IMR-90 (cell line): ENCODE measurements at regions not wholly inside any gene's neighbourhood (a gene's known extent, or its start where the extent isn't known, plus 50 kb on each side); places are given as distances from the start of the nearest gene placed in this dataset.

Experiments used
- ATAC-seq: fragments of 200-7000 bp; cut with Tn5 transposase; 2 replicates; pipeline ENCODE4 v1.9.1; 2020; ENCODE audit warnings: low read depth, mild to moderate bottlenecking, moderate library complexity
- BruUV-seq: library from RNA; stranded (reverse); fragments of 400-500 nt; replicated peaks from 2 replicates; lab custom pipeline; 2021; lab: Mats Ljungman, UMichigan
- CTCF ChIA-PET: fragments of 300-600 bp; formaldehyde crosslinking; extraction: SDS; loops from one replicate; lab custom pipeline; 2021; ENCODE audit warnings: antibody characterized with exemption; lab: Yijun Ruan, JAX
- POLR2A ChIA-PET: fragments of 300-600 bp; sonication (Branson Sonifier 250); formaldehyde crosslinking; loops from one replicate; lab custom pipeline; 2022; ENCODE audit warnings: antibody characterized with exemption; ENCODE audit not compliant: unreplicated experiment; lab: Charles Lee
- DNase-seq: peaks from one replicate; pipeline ENCODE4 v3.0.0; 2013
- H2AFZ ChIP-seq: replicated peaks from 2 replicates; pipeline ENCODE3; 2013; ENCODE audit warnings: low read length, mild to moderate bottlenecking; ENCODE audit not compliant: poor library complexity
- H2AK5ac ChIP-seq: 2 replicates; pipeline ENCODE4 v1.6.1; 2013; ENCODE audit warnings: low read depth, low read length, inconsistent platforms
- H2AK9ac ChIP-seq: replicated peaks from 2 replicates; pipeline ENCODE3; 2013; ENCODE audit warnings: mild to moderate bottlenecking, low read depth, low read length, moderate library complexity; ENCODE audit not compliant: poor library complexity
- H2BK120ac ChIP-seq: 2 replicates; pipeline ENCODE4 v1.6.1; 2013; ENCODE audit warnings: low read depth, low read length, inconsistent platforms
- H2BK15ac ChIP-seq: 3 replicates; pipeline ENCODE4 v1.6.1; 2013; ENCODE audit warnings: low read depth, low read length, inconsistent platforms
- H2BK20ac ChIP-seq: 2 replicates; pipeline ENCODE4 v1.6.1; 2013; ENCODE audit warnings: low read depth, mild to moderate bottlenecking, inconsistent platforms, low read length, moderate library complexity
- H2BK5ac ChIP-seq: 2 replicates; pipeline ENCODE4 v1.6.1; 2013; ENCODE audit warnings: mild to moderate bottlenecking, low read depth, low read length, inconsistent platforms; ENCODE audit not compliant: poor library complexity, severe bottlenecking
- H3K14ac ChIP-seq: replicated peaks from 2 replicates; pipeline ENCODE4 v1.6.1; 2013; ENCODE audit warnings: low read depth, low read length, inconsistent platforms
- H3K18ac ChIP-seq: 2 replicates; pipeline ENCODE4 v1.6.1; 2013; ENCODE audit warnings: low read depth, low read length, control low read depth
- H3K23ac ChIP-seq: 2 replicates; pipeline ENCODE4 v1.6.1; 2013; ENCODE audit warnings: low read depth, low read length, inconsistent platforms
- H3K27ac ChIP-seq: 2 replicates; pipeline ENCODE4 v1.5.1; 2013; ENCODE audit warnings: mild to moderate bottlenecking, control low read depth, low read length; ENCODE audit not compliant: insufficient read depth
- H3K27me3 ChIP-seq: 2 replicates; pipeline ENCODE4 v1.6.1; 2013; ENCODE audit warnings: low read length; ENCODE audit not compliant: control insufficient read depth, insufficient read depth
- H3K36me3 ChIP-seq: 2 replicates; pipeline ENCODE4 v1.6.1; 2013; ENCODE audit warnings: low read length, mixed read lengths; ENCODE audit not compliant: control insufficient read depth, insufficient read depth
- H3K4ac ChIP-seq: 2 replicates; pipeline ENCODE4 v1.6.1; 2013; ENCODE audit warnings: low read depth, low read length, inconsistent platforms
- H3K4me1 ChIP-seq: 2 replicates; pipeline ENCODE4 v1.6.1; 2013; ENCODE audit warnings: low read length, mixed read lengths; ENCODE audit not compliant: control insufficient read depth, insufficient read depth
- H3K4me2 ChIP-seq: 2 replicates; pipeline ENCODE4 v1.6.1; 2013; ENCODE audit warnings: low read depth, mild to moderate bottlenecking, control low read depth, low read length, moderate library complexity
- H3K4me3 ChIP-seq: 2 replicates; pipeline ENCODE4 v1.5.1; 2013; ENCODE audit warnings: low read depth, mild to moderate bottlenecking, control low read depth, low read length, moderate library complexity; ENCODE audit not compliant: insufficient read depth
- H3K56ac ChIP-seq: 2 replicates; pipeline ENCODE4 v1.6.1; 2013; ENCODE audit warnings: low read length, inconsistent platforms; ENCODE audit not compliant: insufficient read depth; ENCODE audit errors: extremely low read depth
- H3K79me1 ChIP-seq, 2 experiments: 2 replicates each; pipeline ENCODE4 v1.6.1; 2013; ENCODE audit warnings: low read length in 2 of 2, inconsistent platforms in 1 of 2, low read depth in 1 of 2
- H3K9ac ChIP-seq: 2 replicates; pipeline ENCODE4 v1.6.1; 2013; ENCODE audit warnings: low read depth, low read length, control low read depth
- H3K9me1 ChIP-seq: 2 replicates; pipeline ENCODE4 v1.6.1; 2013; ENCODE audit warnings: low read length, inconsistent platforms; ENCODE audit not compliant: insufficient read depth
- H3K9me3 ChIP-seq: 2 replicates; pipeline ENCODE4 v1.6.1; 2013; ENCODE audit warnings: low read length; ENCODE audit not compliant: control insufficient read depth, insufficient read depth
- H4K20me1 ChIP-seq: 2 replicates; pipeline ENCODE4 v1.6.1; 2013; ENCODE audit warnings: low read length, inconsistent platforms; ENCODE audit not compliant: insufficient read depth
- H4K5ac ChIP-seq: 2 replicates; pipeline ENCODE4 v1.6.1; 2013; ENCODE audit warnings: mild to moderate bottlenecking, low read depth, low read length, control low read depth
- H4K8ac ChIP-seq, 2 experiments: 2 replicates each; pipeline ENCODE4 v1.6.1; 2013; ENCODE audit warnings: low read depth in 2 of 2, low read length in 2 of 2, control low read depth in 1 of 2, inconsistent platforms in 1 of 2
- H4K91ac ChIP-seq: 2 replicates; pipeline ENCODE4 v1.6.1; 2013; ENCODE audit warnings: low read depth, low read length, inconsistent platforms; ENCODE audit not compliant: insufficient read depth
- BHLHE40 ChIP-seq: fragments of 150-350 bp; IDR thresholded peaks from 2 replicates; pipeline ENCODE4 v1.6.1; 2016; ENCODE audit warnings: mild to moderate bottlenecking, low read depth, low read length
- CEBPB ChIP-seq: IDR thresholded peaks from 2 replicates; pipeline ENCODE4 v1.6.1; 2012; ENCODE audit warnings: low read depth, low read length, improper control_type of control experiment
- CHD1 ChIP-seq: IDR thresholded peaks from 2 replicates; pipeline ENCODE4 v1.6.1; 2012; ENCODE audit warnings: low read depth, low read length, improper control_type of control experiment
- CTCF ChIP-seq: conservative IDR thresholded peaks from 2 replicates; pipeline ENCODE4 v1.5.1; 2012; ENCODE audit warnings: mild to moderate bottlenecking, low read depth, low read length, improper control_type of control experiment
- ELK1 ChIP-seq: fragments of 150-350 bp; IDR thresholded peaks from 2 replicates; pipeline ENCODE4 v1.6.1; 2016; ENCODE audit warnings: low read depth, mild to moderate bottlenecking, low read length, moderate library complexity, borderline replicate concordance
- FOS ChIP-seq: fragments of 150-350 bp; IDR thresholded peaks from 2 replicates; pipeline ENCODE4 v1.6.1; 2016; ENCODE audit warnings: low read depth, low read length
- MAFK ChIP-seq: IDR thresholded peaks from 2 replicates; pipeline ENCODE4 v1.6.1; 2012; ENCODE audit warnings: low read depth, low read length, improper control_type of control experiment
- MAZ ChIP-seq: IDR thresholded peaks from 2 replicates; pipeline ENCODE4 v1.6.1; 2012; ENCODE audit warnings: low read depth, mild to moderate bottlenecking, low read length, improper control_type of control experiment, moderate library complexity, borderline replicate concordance
- MXI1 ChIP-seq: IDR thresholded peaks from 2 replicates; pipeline ENCODE4 v1.6.1; 2012; ENCODE audit warnings: low read depth, mild to moderate bottlenecking, low read length, moderate library complexity, borderline replicate concordance
- NFE2L2 ChIP-seq: fragments of 150-350 bp; IDR thresholded peaks from 2 replicates; pipeline ENCODE4 v1.6.1; 2016; ENCODE audit warnings: low read depth, mild to moderate bottlenecking, low read length
- POLR2A ChIP-seq: IDR thresholded peaks from 2 replicates; pipeline ENCODE4 v1.6.1; 2012; ENCODE audit warnings: mild to moderate bottlenecking, low read depth, low read length
- RAD21 ChIP-seq: IDR thresholded peaks from 2 replicates; pipeline ENCODE4 v1.6.1; 2012; ENCODE audit warnings: low read length, improper control_type of control experiment
- SMC3 ChIP-seq: fragments of 150-350 bp; IDR thresholded peaks from 2 replicates; pipeline ENCODE4 v1.6.1; 2016; ENCODE audit warnings: low read depth, mild to moderate bottlenecking, antibody characterized with exemption, low read length, moderate library complexity
- WGBS, 2 experiments: methylation state at CpG; one replicate each; pipeline versions ENCODE4 v1.1.5 to v1.1.7; 2013; ENCODE audit warnings: missing lambda C conversion rate in 2 of 2; ENCODE audit not compliant: insufficient read length in 1 of 2; ENCODE audit errors: extremely low coverage in 2 of 2; 5-methylcytosine and 5-hydroxymethylcytosine counted together
- dilution Hi-C: fragments of 300-500 bp; cut with HindIII; formaldehyde crosslinking; loops from one replicate; pipeline ENCODE4 v1.14.3; 2018; ENCODE audit warnings: low sequenced_read_pairs; ENCODE audit not compliant: unreplicated experiment
- in situ Hi-C: fragments of 300-500 bp; cut with MboI; formaldehyde crosslinking; loops from 3 replicates; pipeline ENCODE4 v1.14.3; 2019; ENCODE audit warnings: low sequenced_read_pairs, inconsistent platforms, mixed read lengths
- intact Hi-C: fragments of 100-400 bp; cut with micrococcal nuclease; formaldehyde crosslinking; loops from 2 replicates; pipeline ENCODE4 v1.10.0; 2022

- H3K9me1 ChIP-seq, result peaks cover 3% of the 10 kb centered on the region; the same call in 1 of the 2 replicates
- H3K4me3 ChIP-seq, result no peak overlapping the region
- H3K79me1 ChIP-seq, result no peaks in the 10 kb centered on the region
- no peaks in the 10 kb centered on the region for H3K36me3 ChIP-seq
- H4K20me1 ChIP-seq, result no peaks in the 10 kb centered on the region
- no peak overlapping the region for H2BK120ac ChIP-seq
- H3K23ac ChIP-seq, result no peak overlapping the region
- BruUV-seq, result no TSS peak
- no peak overlapping the region for H4K5ac ChIP-seq
- dilution Hi-C loops (no loop called here), in situ Hi-C loops (no loop called here), intact Hi-C loops (no loop called here)
- no peak overlapping the region for H3K27ac ChIP-seq
- TF ChIP-seq FOS, result no peak
- no peak for TF ChIP-seq CEBPB
- TF ChIP-seq MAFK, result no peak
- TF ChIP-seq POLR2A, result no peak
- TF ChIP-seq BHLHE40, result no peak
- TF ChIP-seq MXI1, result no peak
- no peak for TF ChIP-seq CHD1
- no peak for TF ChIP-seq RAD21
- no peak for TF ChIP-seq SMC3
- TF ChIP-seq MAZ, result no peak
- TF ChIP-seq NFE2L2, result no peak
- no peak for TF ChIP-seq ELK1
- TF ChIP-seq CTCF, result no peak
- H3K4me1 ChIP-seq, result peaks cover 4% of the 10 kb centered on the region
- H3K4me2 ChIP-seq, result no peak overlapping the region
- H2BK20ac ChIP-seq, result no peak overlapping the region
- WGBS, 2 experiments, result 80% methylated on average over 1 of the region's 5 CpGs; no CpG with 5 or more reads in 1 of the 2 experiments
- H3K9me3 ChIP-seq, result no peaks in the 10 kb centered on the region
- H2AK5ac ChIP-seq, result no peak overlapping the region
- no peak overlapping the region for H4K8ac ChIP-seq
- H2BK5ac ChIP-seq, result no peak overlapping the region
- H3K4ac ChIP-seq, result no peak overlapping the region
- H2BK15ac ChIP-seq, result no peak overlapping the region
- no peak overlapping the region for H3K56ac ChIP-seq
- DNase-seq (no peak), ATAC-seq (no peak)
- POLR2A ChIA-PET, result no interaction called here
- H2AK9ac ChIP-seq, result no peak overlapping the region
- H4K91ac ChIP-seq, result no peak overlapping the region
- CTCF ChIA-PET, result no interaction called here
- H2AFZ ChIP-seq, result no peak overlapping the region
- H3K14ac ChIP-seq, result no peak overlapping the region
- H3K18ac ChIP-seq, result no peak overlapping the region
- no peaks in the 10 kb centered on the region for H3K27me3 ChIP-seq
- no peak overlapping the region for H3K9ac ChIP-seq
These were observed 67.8 kb upstream of the LNX1 start for GRCh38 chr4:53659112-53659511.
